HK-2 (cell line): ENCODE measurements at regions not wholly inside any gene's neighbourhood (a gene's known extent, or its start where the extent isn't known, plus 50 kb on each side); places are given as distances from the start of the nearest gene placed in this dataset.
A peak's percentile ranks its signal among the peaks of the same experiment; 100 is the strongest.

Experiments
- DNase-seq: peaks from one replicate; pipeline ENCODE4 v3.0.0-alpha.2; 2018; ENCODE audit not compliant: unreplicated experiment

- DNase-seq, result peak; percentile 4
These were observed 1164.4 kb downstream of the BRD1 start for GRCh38 chr22:48663297-48663696.

- DNase-seq, result no peak
These were observed 1165.1 kb downstream of the BRD1 start for GRCh38 chr22:48662476-48663135.

- DNase-seq, result no peak
These were observed 1165.7 kb downstream of the BRD1 start for GRCh38 chr22:48661984-48662383.

- DNase-seq, result no peak
These were observed 1166.6 kb downstream of the BRD1 start for GRCh38 chr22:48660790-48661740.

GRCh38 chr22:48660104-48660789 is 1167.4 kb downstream of the BRD1 start:
- DNase-seq, result no peak

- DNase-seq, result no peak
These were observed 1168.2 kb downstream of the BRD1 start for GRCh38 chr22:48659404-48659996.

- no peak for DNase-seq
These were observed 1168.8 kb downstream of the BRD1 start for GRCh38 chr22:48658871-48659270.

- DNase-seq, result no peak
These were observed 1169.4 kb downstream of the BRD1 start for GRCh38 chr22:48658246-48658645.

- DNase-seq, result no peak
These were observed 1173.2 kb downstream of the BRD1 start for GRCh38 chr22:48654492-48654891.

- no peak for DNase-seq
These were observed 1173.7 kb downstream of the BRD1 start for GRCh38 chr22:48653929-48654328.

GRCh38 chr22:48653306-48653705 is 1174.4 kb downstream of the BRD1 start:
- DNase-seq, result no peak

- no peak for DNase-seq
These were observed 1174.9 kb downstream of the BRD1 start for GRCh38 chr22:48652796-48653195.

- DNase-seq, result no peak
These were observed 1175.6 kb downstream of the BRD1 start for GRCh38 chr22:48651981-48652538.

GRCh38 chr22:48651036-48651890 is 1176.4 kb downstream of the BRD1 start:
- DNase-seq, result no peak

GRCh38 chr22:48650323-48651035 is 1177.2 kb downstream of the BRD1 start:
- DNase-seq, result no peak

- no peak for DNase-seq
These were observed 1178.2 kb downstream of the BRD1 start for GRCh38 chr22:48649466-48649865.

- no peak for DNase-seq
These were observed 1178.6 kb downstream of the BRD1 start for GRCh38 chr22:48649031-48649430.

GRCh38 chr22:48647606-48648515 is 1179.8 kb downstream of the BRD1 start:
- no peak for DNase-seq

GRCh38 chr22:48647051-48647450 is 1180.6 kb downstream of the BRD1 start:
- DNase-seq, result no peak
